HEK293 (cell line): ENCODE measurements at regions not wholly inside any gene's neighbourhood (a gene's known extent, or its start where the extent isn't known, plus 50 kb on each side); places are given as distances from the start of the nearest gene placed in this dataset.

Experiments used
- ATF2 ChIP-seq: fragments of 450-650 bp; formaldehyde crosslinking; IDR thresholded peaks from 2 replicates; pipeline ENCODE4 v1.5.1; 2016; ENCODE audit warnings: missing biosample characterization, missing genetic modification characterization, low read depth
- CTCF ChIP-seq: fragments of 450-650 bp; formaldehyde crosslinking; IDR thresholded peaks from 2 replicates; pipeline ENCODE4 v1.5.1; 2016; ENCODE audit warnings: missing biosample characterization, missing genetic modification characterization
- ELK4 ChIP-seq: IDR thresholded peaks from 2 replicates; pipeline ENCODE4 v1.6.1; 2011; ENCODE audit warnings: mild to moderate bottlenecking, low read depth, low read length, borderline replicate concordance
- GLI4 ChIP-seq: fragments of 450-650 bp; formaldehyde crosslinking; IDR thresholded peaks from 2 replicates; pipeline ENCODE4 v1.5.1; 2016; ENCODE audit warnings: missing biosample characterization, missing genetic modification characterization
- PATZ1 ChIP-seq: fragments of 450-650 bp; formaldehyde crosslinking; IDR thresholded peaks from 2 replicates; pipeline ENCODE4 v1.5.1; 2016; ENCODE audit warnings: missing biosample characterization, missing genetic modification characterization
- REST ChIP-seq: fragments of 450-650 bp; formaldehyde crosslinking; IDR thresholded peaks from 2 replicates; pipeline ENCODE4 v1.5.1; 2016; ENCODE audit warnings: missing biosample characterization, missing genetic modification characterization
- SP7 ChIP-seq: fragments of 450-650 bp; formaldehyde crosslinking; IDR thresholded peaks from 2 replicates; pipeline ENCODE4 v1.5.1; 2016; ENCODE audit warnings: missing biosample characterization, missing genetic modification characterization
- TRIM28 ChIP-seq: IDR thresholded peaks from 2 replicates; pipeline ENCODE4 v1.6.1; 2011; ENCODE audit warnings: low read length, control low read depth, borderline replicate concordance
- ZBTB11 ChIP-seq: fragments of 450-650 bp; formaldehyde crosslinking; conservative IDR thresholded peaks from 2 replicates; pipeline ENCODE4 v1.5.1; 2016; ENCODE audit warnings: low read depth, missing biosample characterization, missing genetic modification characterization
- ZNF2 ChIP-seq: fragments of 450-650 bp; formaldehyde crosslinking; IDR thresholded peaks from 2 replicates; pipeline ENCODE4 v1.5.1; 2016; ENCODE audit warnings: missing biosample characterization, missing genetic modification characterization
- ZNF555 ChIP-seq: fragments of 450-650 bp; formaldehyde crosslinking; conservative IDR thresholded peaks from 2 replicates; pipeline ENCODE4 v1.5.1; 2017; ENCODE audit warnings: missing biosample characterization, mild to moderate bottlenecking, missing genetic modification characterization, inconsistent platforms
- ZNF626 ChIP-seq: fragments of 450-650 bp; sonication (Bioruptor Pico); formaldehyde crosslinking; IDR thresholded peaks from 2 replicates; pipeline ENCODE4 v1.5.1; 2018; ENCODE audit warnings: missing biosample characterization, missing genetic modification characterization, inconsistent platforms

GRCh38 chr20:22302039-22302438 lies 282.3 kb downstream of the FOXA2 start:
- TF ChIP-seq ZBTB11 = no peak
- TF ChIP-seq CTCF (tag by site-specific recombination) = no peak
- TF ChIP-seq SP7 (tag by site-specific recombination) = no peak
- TF ChIP-seq PATZ1 (tag by site-specific recombination) = no peak
- no peak for TF ChIP-seq ZNF555 (tag by site-specific recombination)
- no peak for TF ChIP-seq REST (tag by site-specific recombination)
- no peak for TF ChIP-seq ELK4
- no peak for TF ChIP-seq ZNF626 (tag by site-specific recombination)
- TF ChIP-seq ZNF2 (tag by site-specific recombination) = no peak
- TF ChIP-seq TRIM28 = no peak
- TF ChIP-seq GLI4 (tag by site-specific recombination) = no peak
- TF ChIP-seq ATF2 (tag by site-specific recombination) = no peak
